Chondrocyte (in vitro differentiated cells): ENCODE measurements at regions not wholly inside any gene's neighbourhood (a gene's known extent, or its start where the extent isn't known, plus 50 kb on each side); places are given as distances from the start of the nearest gene placed in this dataset.

Source experiments
- DNase-seq: peaks from one replicate; pipeline ENCODE4 v3.0.0; 2021; ENCODE audit warnings: mixed read lengths, low spot score
- H3K27ac Mint-ChIP-seq: one replicate; pipeline ENCODE4 v1.8.0; 2021; ENCODE audit warnings: mild to moderate bottlenecking, moderate library complexity, mixed read lengths; ENCODE audit not compliant: unreplicated experiment
- H3K27me3 Mint-ChIP-seq: 2 replicates; pipeline ENCODE4 v1.8.0; 2021; ENCODE audit warnings: low read depth, mixed read lengths
- H3K36me3 Mint-ChIP-seq: 2 replicates; pipeline ENCODE4 v1.8.0; 2021; ENCODE audit warnings: low read depth, mixed read lengths
- H3K4me1 Mint-ChIP-seq: 2 replicates; pipeline ENCODE4 v1.8.0; 2021; ENCODE audit warnings: low read depth, mild to moderate bottlenecking, mixed read lengths
- H3K4me3 Mint-ChIP-seq: one replicate; pipeline ENCODE4 v1.8.0; 2021; ENCODE audit warnings: mild to moderate bottlenecking, moderate library complexity, mixed read lengths; ENCODE audit not compliant: unreplicated experiment
- H3K9me3 Mint-ChIP-seq: 2 replicates; pipeline ENCODE4 v1.8.0; 2021; ENCODE audit warnings: low read depth, mixed read lengths
- TF ChIP-seq, protein P1 (sequence below): fragments of 200-600 bp; sonication (generic); IDR thresholded peaks from 2 replicates; pipeline ENCODE4 v1.5.0; 2021; ENCODE audit warnings: antibody characterized with exemption, mild to moderate bottlenecking, moderate library complexity

DNA sequence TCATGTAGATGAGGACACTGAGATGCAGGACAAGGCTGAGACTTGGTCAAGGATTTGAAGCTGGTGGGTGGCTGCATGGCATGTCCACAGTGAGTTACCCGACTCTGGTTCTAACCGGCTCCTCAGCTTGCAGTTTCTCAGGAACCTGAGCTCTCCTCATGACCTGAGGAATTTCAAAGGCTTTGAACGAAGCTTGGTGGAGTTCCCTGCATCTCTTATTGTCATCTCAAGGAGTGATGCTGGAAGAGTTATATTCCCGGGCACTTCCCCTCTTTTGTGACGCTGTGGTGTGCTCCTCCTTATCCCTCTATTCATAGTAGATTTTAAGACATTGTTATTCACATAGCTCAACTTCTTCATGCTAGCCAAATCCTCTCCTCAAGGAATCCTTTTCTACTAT lies 500.1 kb upstream of the HTR2A start:
- no peak for DNase-seq
- no peaks in the 10 kb centered on the region for H3K36me3 Mint-ChIP-seq
- H3K27me3 Mint-ChIP-seq, result no peaks in the 10 kb centered on the region
- H3K4me1 Mint-ChIP-seq, result no peaks in the 10 kb centered on the region
- no peak overlapping the region for H3K4me3 Mint-ChIP-seq
- peaks cover 6% of the 10 kb centered on the region for H3K9me3 Mint-ChIP-seq
- H3K27ac Mint-ChIP-seq, result no peak overlapping the region
- TF ChIP-seq, protein P1, sequence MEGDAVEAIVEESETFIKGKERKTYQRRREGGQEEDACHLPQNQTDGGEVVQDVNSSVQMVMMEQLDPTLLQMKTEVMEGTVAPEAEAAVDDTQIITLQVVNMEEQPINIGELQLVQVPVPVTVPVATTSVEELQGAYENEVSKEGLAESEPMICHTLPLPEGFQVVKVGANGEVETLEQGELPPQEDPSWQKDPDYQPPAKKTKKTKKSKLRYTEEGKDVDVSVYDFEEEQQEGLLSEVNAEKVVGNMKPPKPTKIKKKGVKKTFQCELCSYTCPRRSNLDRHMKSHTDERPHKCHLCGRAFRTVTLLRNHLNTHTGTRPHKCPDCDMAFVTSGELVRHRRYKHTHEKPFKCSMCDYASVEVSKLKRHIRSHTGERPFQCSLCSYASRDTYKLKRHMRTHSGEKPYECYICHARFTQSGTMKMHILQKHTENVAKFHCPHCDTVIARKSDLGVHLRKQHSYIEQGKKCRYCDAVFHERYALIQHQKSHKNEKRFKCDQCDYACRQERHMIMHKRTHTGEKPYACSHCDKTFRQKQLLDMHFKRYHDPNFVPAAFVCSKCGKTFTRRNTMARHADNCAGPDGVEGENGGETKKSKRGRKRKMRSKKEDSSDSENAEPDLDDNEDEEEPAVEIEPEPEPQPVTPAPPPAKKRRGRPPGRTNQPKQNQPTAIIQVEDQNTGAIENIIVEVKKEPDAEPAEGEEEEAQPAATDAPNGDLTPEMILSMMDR, result no peak

DNA sequence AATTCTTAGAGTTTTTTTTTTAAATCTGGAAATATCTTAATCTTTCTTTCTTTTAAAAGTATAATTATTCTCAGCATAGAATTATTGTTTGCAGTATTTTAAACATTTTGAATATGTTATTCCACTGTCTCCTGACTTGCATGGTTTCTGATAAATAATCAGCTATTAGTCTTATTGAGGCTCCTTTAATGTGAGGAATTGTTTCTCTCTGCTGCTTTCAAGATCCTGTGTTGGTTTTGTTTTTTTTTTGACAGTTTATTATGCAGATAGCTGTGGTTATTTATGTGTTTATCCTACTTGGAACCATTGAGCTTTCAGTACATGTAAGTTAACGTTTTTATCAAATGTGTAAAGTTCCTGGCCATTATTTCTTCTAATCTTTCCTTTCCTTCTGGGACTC lies 477.9 kb upstream of the HTR2A start:
- Mint-ChIP-seq H3K4me3 (no peak overlapping the region), H3K27me3 (no peaks in the 10 kb centered on the region), H3K9me3 (peaks cover 21% of the 10 kb centered on the region), H3K4me1 (no peaks in the 10 kb centered on the region), H3K36me3 (peaks cover 3% of the 10 kb centered on the region), H3K27ac (no peak overlapping the region)
- no peak for DNase-seq
- TF ChIP-seq, protein P1, result no peak

GRCh38 chr13:47372751-47373150 lies 475.9 kb upstream of the HTR2A start:
- Mint-ChIP-seq H3K27me3 (no peaks in the 10 kb centered on the region), H3K9me3 (peaks cover 32% of the 10 kb centered on the region), H3K4me3 (no peak overlapping the region), H3K27ac (no peak overlapping the region), H3K36me3 (peaks cover 5% of the 10 kb centered on the region), H3K4me1 (no peaks in the 10 kb centered on the region)
- DNase-seq, result no peak
- TF ChIP-seq, protein P1, result no peak

- no peak overlapping the region for H3K27ac Mint-ChIP-seq
- no peak for DNase-seq
- no peaks in the 10 kb centered on the region for H3K4me1 Mint-ChIP-seq
- no peaks in the 10 kb centered on the region for H3K27me3 Mint-ChIP-seq
- TF ChIP-seq, protein P1, result no peak
- no peak overlapping the region for H3K4me3 Mint-ChIP-seq
- peaks cover 20% of the 10 kb centered on the region for H3K9me3 Mint-ChIP-seq
- H3K36me3 Mint-ChIP-seq, result no peaks in the 10 kb centered on the region
These were observed 454.9 kb upstream of the HTR2A start for GRCh38 chr13:47351798-47352197.

DNA sequence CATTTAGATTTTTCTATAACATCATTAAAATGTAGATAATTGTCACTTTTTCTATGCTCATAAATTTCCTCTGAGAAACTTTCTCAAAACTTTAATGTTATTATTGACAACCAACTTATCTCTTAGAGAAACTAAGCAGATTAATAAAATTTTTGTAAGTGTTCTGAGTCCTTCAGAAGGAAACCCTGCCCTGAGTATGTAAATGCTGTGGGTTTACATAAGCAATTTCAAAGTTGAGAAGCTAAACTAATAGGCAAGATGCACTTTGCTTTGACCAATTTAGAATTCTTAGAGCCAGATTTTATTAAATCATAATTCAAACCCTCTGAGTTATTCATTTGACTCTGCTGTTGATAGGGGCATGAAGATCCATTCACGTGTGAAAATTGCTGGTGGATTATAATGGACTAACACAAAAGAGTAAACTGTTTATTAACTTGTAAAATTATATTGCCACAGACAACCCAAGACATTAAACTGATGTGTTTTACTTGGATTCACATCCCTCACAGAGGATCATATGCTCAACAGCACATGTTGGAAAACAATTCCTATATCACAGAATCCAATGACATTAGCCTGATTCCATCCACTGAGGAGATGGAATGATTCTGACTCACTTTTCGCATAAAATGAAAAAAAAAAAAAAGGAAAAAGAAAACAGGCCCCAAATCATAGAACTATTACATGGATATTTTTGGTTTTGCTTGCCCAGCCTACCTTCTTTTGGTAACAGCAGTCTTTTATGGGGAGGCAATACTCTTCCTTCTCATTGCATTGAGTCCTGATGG lies 453.7 kb upstream of the HTR2A start:
- H3K27me3 Mint-ChIP-seq, result no peaks in the 10 kb centered on the region
- H3K36me3 Mint-ChIP-seq, result no peaks in the 10 kb centered on the region
- TF ChIP-seq, protein P1, result no peak
- H3K4me3 Mint-ChIP-seq, result no peak overlapping the region
- no peak overlapping the region for H3K27ac Mint-ChIP-seq
- peaks cover 7% of the 10 kb centered on the region for H3K9me3 Mint-ChIP-seq
- no peak for DNase-seq
- H3K4me1 Mint-ChIP-seq, result no peaks in the 10 kb centered on the region
